ENCODE measurements at regions not wholly inside any gene's neighbourhood (a gene's known extent, or its start where the extent isn't known, plus 50 kb on each side); places are given as distances from the start of the nearest gene placed in this dataset.
"Not testable (repeated sequence)": the region's sequence is repeated elsewhere in the genome, so short reads cannot be mapped to it uniquely, and the experiment has no call there.

DNA sequence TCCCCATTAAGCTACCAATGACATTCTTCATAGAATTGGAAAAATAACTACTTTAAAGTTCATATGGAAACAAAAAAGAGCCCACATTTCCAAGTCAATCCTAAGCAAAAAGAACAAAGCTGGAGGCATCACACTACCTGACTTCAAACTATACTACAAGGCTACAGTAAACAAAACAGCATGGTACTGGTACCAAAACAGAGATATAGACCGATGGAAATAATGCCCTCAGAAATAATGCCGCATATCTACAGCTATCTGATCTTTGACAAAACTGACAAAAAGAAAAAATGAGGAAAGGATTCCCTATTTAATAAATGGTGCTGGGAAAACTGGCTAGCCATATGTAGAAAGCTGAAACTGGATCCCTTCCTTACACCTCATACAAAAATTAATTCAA is 1520.7 kb upstream of the TPTE start:
- not testable (repeated sequence) for TF ChIP-seq CTCF (conservative IDR thresholded peaks at IDR 0.05; ENCODE audit: low read depth, low read length); USF2 (IDR thresholded peaks at IDR 0.05; ENCODE audit: low read depth, low read length); POLR2A (IDR thresholded peaks at IDR 0.05; ENCODE audit: low read depth, low read length); SMC3 (IDR thresholded peaks at IDR 0.05; ENCODE audit: low read depth, low read length); RFX5 (IDR thresholded peaks at IDR 0.05; ENCODE audit: low read depth, low read length); MAZ (IDR thresholded peaks at IDR 0.05; ENCODE audit: borderline replicate concordance, low read depth, low read length)
